ENCODE measurements at regions not wholly inside any gene's neighbourhood (a gene's known extent, or its start where the extent isn't known, plus 50 kb on each side); places are given as distances from the start of the nearest gene placed in this dataset.

DNA sequence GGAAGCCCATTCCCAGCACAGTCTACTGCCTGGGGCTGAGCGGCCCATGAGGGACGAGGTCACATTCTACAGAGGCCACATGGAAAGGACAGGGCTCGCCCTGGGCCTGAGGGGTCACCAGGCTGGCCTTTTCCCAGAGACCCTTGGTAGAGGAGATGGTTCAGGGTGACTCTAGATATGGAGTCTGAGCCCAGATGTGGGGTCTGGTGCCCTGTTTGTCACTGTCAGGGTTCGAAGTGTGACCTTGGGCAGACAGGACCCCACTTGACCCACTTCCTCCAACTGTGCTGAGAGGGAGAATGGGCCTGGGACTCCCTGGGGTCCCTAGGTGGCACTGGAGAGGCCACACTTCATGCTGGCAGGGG lies 81.0 kb downstream of the MYEOV start:
- TF ChIP-seq, protein P1, sequence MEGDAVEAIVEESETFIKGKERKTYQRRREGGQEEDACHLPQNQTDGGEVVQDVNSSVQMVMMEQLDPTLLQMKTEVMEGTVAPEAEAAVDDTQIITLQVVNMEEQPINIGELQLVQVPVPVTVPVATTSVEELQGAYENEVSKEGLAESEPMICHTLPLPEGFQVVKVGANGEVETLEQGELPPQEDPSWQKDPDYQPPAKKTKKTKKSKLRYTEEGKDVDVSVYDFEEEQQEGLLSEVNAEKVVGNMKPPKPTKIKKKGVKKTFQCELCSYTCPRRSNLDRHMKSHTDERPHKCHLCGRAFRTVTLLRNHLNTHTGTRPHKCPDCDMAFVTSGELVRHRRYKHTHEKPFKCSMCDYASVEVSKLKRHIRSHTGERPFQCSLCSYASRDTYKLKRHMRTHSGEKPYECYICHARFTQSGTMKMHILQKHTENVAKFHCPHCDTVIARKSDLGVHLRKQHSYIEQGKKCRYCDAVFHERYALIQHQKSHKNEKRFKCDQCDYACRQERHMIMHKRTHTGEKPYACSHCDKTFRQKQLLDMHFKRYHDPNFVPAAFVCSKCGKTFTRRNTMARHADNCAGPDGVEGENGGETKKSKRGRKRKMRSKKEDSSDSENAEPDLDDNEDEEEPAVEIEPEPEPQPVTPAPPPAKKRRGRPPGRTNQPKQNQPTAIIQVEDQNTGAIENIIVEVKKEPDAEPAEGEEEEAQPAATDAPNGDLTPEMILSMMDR (conservative IDR thresholded peaks at IDR 0.05; ENCODE audit: low read depth, low read length), result no peak
- TF ChIP-seq CEBPB (IDR thresholded peaks at IDR 0.05; ENCODE audit: low read depth, low read length), result no peak
- TF ChIP-seq MXI1 (IDR thresholded peaks at IDR 0.05; ENCODE audit: borderline replicate concordance, low read depth, low read length), result no peak
- TF ChIP-seq POLR2A (IDR thresholded peaks at IDR 0.05; ENCODE audit: low read depth, low read length), result no peak
- TF ChIP-seq USF2 (IDR thresholded peaks at IDR 0.05; ENCODE audit: low read depth, low read length), result no peak

Data from IMR-90 (cell line).